HepG2 (cell line): ENCODE measurements at regions not wholly inside any gene's neighbourhood (a gene's known extent, or its start where the extent isn't known, plus 50 kb on each side); places are given as distances from the start of the nearest gene placed in this dataset.

Experiments
- ATAC-seq: fragments of 200-7000 bp; cut with Tn5 transposase; 3 replicates; pipeline ENCODE4 v1.9.1; 2020; ENCODE audit warnings: mild to moderate bottlenecking, moderate library complexity
- BruUV-seq: library from RNA; stranded (reverse); fragments of 400-500 nt; replicated peaks from 2 replicates; lab custom pipeline; 2021; lab: Mats Ljungman, UMichigan
- CTCF ChIA-PET: fragments of 300-600 bp; formaldehyde crosslinking; extraction: SDS; loops from one replicate; lab custom pipeline; 2021; ENCODE audit warnings: low total read pairs, inconsistent platforms, low intra/inter-chr PET ratio; lab: Yijun Ruan, JAX
- POLR2A ChIA-PET: fragments of 350-600 bp; sonication (Branson Sonifier 250); formaldehyde crosslinking; loops from one replicate; lab custom pipeline; 2020; ENCODE audit warnings: antibody characterized with exemption, inconsistent platforms; lab: Yijun Ruan, JAX
- DNase-seq: peaks from one replicate; pipeline ENCODE4 v3.0.0-alpha.2; 2015; ENCODE audit warnings: low spot score
- FAIRE-seq: peaks from 3 replicates; lab custom pipeline; 2011; peaks lifted over from hg19 to GRCh38; lab: Jason Lieb, UNC
- H2AFZ ChIP-seq: one replicate; pipeline ENCODE4 v1.6.1; 2011; ENCODE audit warnings: low read length, inconsistent platforms
- H3K27ac ChIP-seq: fragments of 300-600 bp; 3 replicates; pipeline ENCODE4 v1.8.0; 2011; ENCODE audit warnings: mixed run types, mild to moderate bottlenecking, mixed read lengths, low read length, inconsistent platforms; ENCODE audit not compliant: insufficient read depth; ENCODE audit errors: extremely low read length
- H3K27me3 ChIP-seq, 2 experiments: fragments of 200-600 bp in 1 of 2; 2 replicates in 1 of 2; 3 replicates in 1 of 2; pipeline versions ENCODE4 v1.6.0 to v1.8.0; 2011; ENCODE audit warnings: low read length in 2 of 2, mild to moderate bottlenecking in 2 of 2, moderate library complexity in 2 of 2, inconsistent platforms in 1 of 2; ENCODE audit not compliant: insufficient read depth in 2 of 2, control insufficient read depth in 1 of 2
- H3K36me3 ChIP-seq, 2 experiments: fragments of 200-600 bp in 1 of 2; replicated peaks in 1 of 2; 2 replicates in 1 of 2; 3 replicates in 1 of 2; pipeline versions ENCODE4 v1.5.1 to v1.8.0; 2011; ENCODE audit warnings: low read length in 2 of 2, inconsistent platforms in 1 of 2; ENCODE audit not compliant: insufficient read depth in 2 of 2, control insufficient read depth in 1 of 2
- H3K4me1 ChIP-seq: 2 replicates; pipeline ENCODE4 v1.5.1; 2012; ENCODE audit warnings: low read length, inconsistent platforms; ENCODE audit not compliant: insufficient read depth
- H3K4me2 ChIP-seq: 2 replicates; pipeline ENCODE4 v1.6.0; 2011; ENCODE audit warnings: low read depth, low read length, inconsistent platforms
- H3K4me3 ChIP-seq, 3 experiments: fragments of 200-600 bp in 1 of 3; sonication (generic), shearing (Covaris generic) in 1 of 3; replicated peaks in 1 of 3; 2 replicates each; pipeline ENCODE4 v1.5.1; 2011 to 2016; ENCODE audit warnings: low read length in 3 of 3, inconsistent platforms in 2 of 3, low read depth in 2 of 3, mild to moderate bottlenecking in 2 of 3, control low read depth in 1 of 3, mixed read lengths in 1 of 3; ENCODE audit not compliant: insufficient read depth in 1 of 3
- H3K79me2 ChIP-seq: one replicate; pipeline ENCODE4 v1.6.1; 2011; ENCODE audit warnings: low read length, inconsistent platforms; ENCODE audit not compliant: insufficient read depth
- H3K9ac ChIP-seq: 2 replicates; pipeline ENCODE4 v1.6.0; 2011; ENCODE audit warnings: mild to moderate bottlenecking, low read depth, low read length, inconsistent platforms; ENCODE audit not compliant: insufficient read depth
- H3K9me3 ChIP-seq: 2 replicates; pipeline ENCODE4 v1.5.1; 2012; ENCODE audit warnings: mild to moderate bottlenecking, low read length
- H4K20me1 ChIP-seq: 2 replicates; pipeline ENCODE4 v1.6.0; 2011; ENCODE audit warnings: inconsistent platforms, mild to moderate bottlenecking, low read length, moderate library complexity; ENCODE audit not compliant: insufficient read depth
- HOXA9 ChIP-seq: sonication (generic); formaldehyde crosslinking; IDR thresholded peaks from 2 replicates; pipeline ENCODE4 v1.8.1; 2022; ENCODE audit warnings: missing genetic modification reagents, mild to moderate bottlenecking, moderate library complexity, borderline replicate concordance
- KDM2A ChIP-seq: sonication (generic); formaldehyde crosslinking; IDR thresholded peaks from 2 replicates; pipeline ENCODE4 v1.4.0; 2020; ENCODE audit warnings: low read depth, missing genetic modification reagents, borderline replicate concordance
- RAD51 ChIP-seq: fragments of 450-650 bp; IDR thresholded peaks from 2 replicates; pipeline ENCODE4 v1.6.1; 2016; ENCODE audit warnings: borderline replicate concordance
- TCF7L2 ChIP-seq: IDR thresholded peaks from 2 replicates; pipeline ENCODE4 v1.6.1; 2011; ENCODE audit warnings: mild to moderate bottlenecking, low read depth, low read length, moderate library complexity
- TRIM24 ChIP-seq: sonication (generic); formaldehyde crosslinking; IDR thresholded peaks from 2 replicates; pipeline ENCODE4 v1.8.0; 2022; ENCODE audit warnings: mild to moderate bottlenecking, missing genetic modification reagents
- U2AF2 ChIP-seq: fragments of 200-400 bp; formaldehyde crosslinking; IDR thresholded peaks from 2 replicates; pipeline ENCODE4 v1.6.1; 2017; ENCODE audit warnings: low read depth, mild to moderate bottlenecking, low read length
- ZBTB38 ChIP-seq: sonication (generic); formaldehyde crosslinking; IDR thresholded peaks from 2 replicates; pipeline ENCODE4 v1.5.1; 2020; ENCODE audit warnings: mild to moderate bottlenecking, missing genetic modification reagents
- WGBS: methylation state at CpG from one replicate; pipeline ENCODE4 v1.1.6; 2017; ENCODE audit warnings: low lambda C conversion rate; 5-methylcytosine and 5-hydroxymethylcytosine counted together
- in situ Hi-C: cut with HindIII; loops from 2 replicates; pipeline ENCODE4 v1.10.0; 2017; ENCODE audit warnings: low pct_unique_long_range_greater_than_20kb; ENCODE audit not compliant: extremely low pct_ligation_motif_present
- intact Hi-C: fragments of 100-400 bp; cut with micrococcal nuclease; formaldehyde crosslinking; loops from one replicate; pipeline ENCODE4 v1.10.0; 2022; ENCODE audit not compliant: unreplicated experiment
- TF ChIP-seq, protein P1 (sequence below), 2 experiments: sonication (generic) in 1 of 2; formaldehyde crosslinking in 1 of 2; IDR thresholded peaks; 2 replicates each; pipeline versions ENCODE4 v1.5.1 to v1.6.1; 2011 to 2020; ENCODE audit warnings: borderline replicate concordance in 1 of 2, low read depth in 1 of 2, low read length in 1 of 2, mild to moderate bottlenecking in 1 of 2, missing genetic modification reagents in 1 of 2, moderate library complexity in 1 of 2

DNA sequence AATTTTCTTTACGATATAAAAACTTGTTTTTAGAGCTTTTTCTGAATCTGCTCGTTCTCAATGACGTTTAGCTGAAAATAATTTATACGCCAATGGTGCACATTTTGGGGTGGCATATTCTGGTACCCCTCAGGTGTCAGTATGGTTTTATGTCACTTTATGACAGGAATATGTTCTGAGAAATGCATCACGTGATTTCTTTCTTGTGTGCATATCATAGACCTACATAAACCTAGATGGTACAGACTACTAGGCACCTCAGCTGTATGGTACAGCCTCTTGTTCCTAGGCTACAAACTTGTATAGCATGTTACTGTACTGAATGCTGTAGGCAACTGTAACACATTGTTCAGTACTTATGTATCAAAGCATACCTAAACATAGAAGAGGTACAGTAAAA lies 68.2 kb downstream of the TMEM17 start:
- TF ChIP-seq RAD51 (peak; percentile 54; the same call in 1 of the 2 replicates), ZBTB38 (CRISPR knock-in tag) (no peak)
- TF ChIP-seq, protein P1, sequence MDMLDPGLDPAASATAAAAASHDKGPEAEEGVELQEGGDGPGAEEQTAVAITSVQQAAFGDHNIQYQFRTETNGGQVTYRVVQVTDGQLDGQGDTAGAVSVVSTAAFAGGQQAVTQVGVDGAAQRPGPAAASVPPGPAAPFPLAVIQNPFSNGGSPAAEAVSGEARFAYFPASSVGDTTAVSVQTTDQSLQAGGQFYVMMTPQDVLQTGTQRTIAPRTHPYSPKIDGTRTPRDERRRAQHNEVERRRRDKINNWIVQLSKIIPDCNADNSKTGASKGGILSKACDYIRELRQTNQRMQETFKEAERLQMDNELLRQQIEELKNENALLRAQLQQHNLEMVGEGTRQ (IDR thresholded peaks at IDR 0.05; ENCODE audit: low read depth, low read length), result peak; percentile 33; the same call in 1 of the 2 replicates
- TF ChIP-seq, protein P1 (CRISPR knock-in tag; IDR thresholded peaks at IDR 0.05; ENCODE audit: borderline replicate concordance), result no peak
- Histone ChIP-seq H2AFZ (no peak overlapping the region), H3K4me2 (no peak overlapping the region), H3K4me1 (no peaks in the 10 kb centered on the region), H4K20me1 (no peaks in the 10 kb centered on the region), H3K79me2 (no peaks in the 10 kb centered on the region), H3K9me3 (no peaks in the 10 kb centered on the region), H3K27me3 (peaks cover 4 to 15% of the 10 kb centered on the region in 2 experiments; a peak in 2 of 5 replicates), H3K27ac (no peak overlapping the region), H3K4me3 (no peak overlapping the region), H3K9ac (no peak overlapping the region), H3K36me3 (no peaks in the 10 kb centered on the region)
- no TSS peak for BruUV-seq
- intact Hi-C loops (no loop called here), in situ Hi-C loops (no loop called here)
- ATAC-seq, result no peak
- DNase-seq, result no peak
- no peak for FAIRE-seq
- WGBS, result 71% methylated on average over 5 of the region's 5 CpGs
- POLR2A ChIA-PET, result no interaction called here
- CTCF ChIA-PET, result no interaction called here

DNA sequence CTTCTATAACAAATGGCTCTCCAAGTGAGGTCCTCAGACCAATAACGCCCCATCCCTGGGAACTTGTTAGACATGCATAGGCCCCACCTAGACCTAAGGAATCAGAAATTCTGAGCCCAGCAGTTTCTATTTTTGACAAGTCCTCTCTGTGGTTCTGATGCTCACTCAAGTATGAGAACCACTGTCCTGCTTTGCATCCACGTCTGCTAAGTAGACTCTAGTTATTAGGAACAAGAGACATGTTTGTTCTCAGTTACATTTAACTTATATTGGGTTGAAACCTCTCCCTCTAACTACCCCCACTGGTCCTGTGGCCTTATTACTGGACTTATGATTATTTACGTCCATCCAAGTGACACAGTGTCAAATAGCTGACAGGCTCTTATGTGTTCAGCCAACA lies 70.3 kb downstream of the TMEM17 start:
- intact Hi-C loops, result no loop called here
- TF ChIP-seq HOXA9 (no peak), TRIM24 (CRISPR knock-in tag) (no peak), KDM2A (no peak), U2AF2 (no peak), TCF7L2 (no peak)
- no peaks in the 10 kb centered on the region for H3K79me2 ChIP-seq
- no peak overlapping the region for H3K4me3 ChIP-seq
- ATAC-seq (no peak), FAIRE-seq (no peak), DNase-seq (no peak)
- CTCF ChIA-PET, result no interaction called here
- H3K36me3 ChIP-seq, result no peaks in the 10 kb centered on the region
- in situ Hi-C loops, result no loop called here
- no peak overlapping the region for H3K9ac ChIP-seq
- no peak overlapping the region for H3K27ac ChIP-seq
- WGBS, result 8% methylated on average over 3 of the region's 3 CpGs
- POLR2A ChIA-PET, result no interaction called here
- H3K4me2 ChIP-seq, result no peak overlapping the region
- no peaks in the 10 kb centered on the region for H3K4me1 ChIP-seq
- H2AFZ ChIP-seq, result no peak overlapping the region
- BruUV-seq, result no TSS peak
- H3K27me3 ChIP-seq, result peaks cover 4 to 18% of the 10 kb centered on the region in 2 experiments; a peak in 3 of 5 replicates
- no peaks in the 10 kb centered on the region for H4K20me1 ChIP-seq
- H3K9me3 ChIP-seq, result no peaks in the 10 kb centered on the region
